Ramos (cell line): ENCODE measurements at regions not wholly inside any gene's neighbourhood (a gene's known extent, or its start where the extent isn't known, plus 50 kb on each side); places are given as distances from the start of the nearest gene placed in this dataset.
"Not testable (repeated sequence)": the region's sequence is repeated elsewhere in the genome, so short reads cannot be mapped to it uniquely, and the experiment has no call there.

ENCODE experiments used
- in situ Hi-C: fragments of 300-500 bp; cut with MboI; formaldehyde crosslinking; loops from one replicate; pipeline ENCODE4 v1.14.3; 2022; ENCODE audit warnings: low sequenced_read_pairs; ENCODE audit not compliant: unreplicated experiment

GRCh38 chr5:40453689-40454088 is 226.0 kb upstream of the PTGER4 start:
- in situ Hi-C loops, result no loop called here

DNA sequence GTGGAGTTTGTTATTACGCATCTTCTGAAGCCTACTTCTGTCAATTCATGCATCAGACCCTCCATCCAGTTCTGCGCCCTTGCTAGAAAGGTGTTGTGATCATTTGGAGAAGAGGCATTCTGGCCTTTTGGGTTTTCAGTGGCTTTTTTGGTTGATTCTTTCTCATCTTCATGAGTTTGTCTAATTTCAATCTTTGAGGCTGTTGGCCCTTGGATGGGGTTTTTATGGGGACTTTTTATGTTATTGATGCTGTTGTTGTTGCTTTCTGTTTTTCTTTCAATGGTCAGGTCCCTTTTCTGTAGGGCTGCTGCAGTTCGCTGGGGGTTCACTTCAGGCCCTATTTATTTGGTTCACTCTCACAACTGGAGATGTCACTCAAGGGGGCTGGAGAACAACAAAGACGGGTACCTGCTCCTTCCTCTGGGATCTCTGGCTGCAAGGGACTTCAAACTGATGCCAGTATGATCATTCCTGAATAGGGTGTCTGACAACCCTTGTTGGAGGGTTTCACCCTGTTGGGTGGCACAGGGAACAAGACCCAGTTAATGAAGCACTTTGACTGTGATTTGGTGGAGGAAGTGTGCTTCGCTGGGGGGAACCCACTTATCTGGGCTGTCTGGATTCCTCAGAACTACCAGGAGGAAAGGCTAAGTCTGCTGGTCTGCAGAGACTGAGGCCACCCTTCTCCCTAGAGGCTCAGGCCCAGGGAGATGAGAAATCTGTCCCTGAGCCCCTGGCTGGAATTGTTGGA is 226.7 kb upstream of the PTGER4 start:
- in situ Hi-C loops, result no loop called here

- in situ Hi-C loops, result no loop called here
These were observed 232.3 kb upstream of the PTGER4 start for GRCh38 chr5:40447438-40447837.

DNA sequence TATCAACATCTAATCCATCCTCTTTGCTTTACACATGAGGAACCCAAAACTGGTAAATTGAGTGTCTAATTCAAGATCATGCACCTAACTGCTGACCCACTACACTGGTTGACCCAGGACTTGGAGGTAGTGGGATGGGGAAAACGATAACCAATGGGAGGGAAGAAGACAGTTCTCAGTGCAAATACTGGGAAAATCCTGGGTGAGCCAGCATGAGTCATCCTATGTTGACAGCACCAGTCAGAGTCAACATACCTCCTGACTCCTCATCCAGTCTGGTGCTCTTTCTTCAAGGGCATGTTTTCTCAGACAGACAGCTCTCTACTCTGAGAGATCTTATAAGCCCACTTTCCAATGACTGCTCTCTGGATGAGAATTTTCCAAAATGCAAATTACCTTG is 232.8 kb upstream of the PTGER4 start:
- in situ Hi-C loops, result no loop called here

DNA sequence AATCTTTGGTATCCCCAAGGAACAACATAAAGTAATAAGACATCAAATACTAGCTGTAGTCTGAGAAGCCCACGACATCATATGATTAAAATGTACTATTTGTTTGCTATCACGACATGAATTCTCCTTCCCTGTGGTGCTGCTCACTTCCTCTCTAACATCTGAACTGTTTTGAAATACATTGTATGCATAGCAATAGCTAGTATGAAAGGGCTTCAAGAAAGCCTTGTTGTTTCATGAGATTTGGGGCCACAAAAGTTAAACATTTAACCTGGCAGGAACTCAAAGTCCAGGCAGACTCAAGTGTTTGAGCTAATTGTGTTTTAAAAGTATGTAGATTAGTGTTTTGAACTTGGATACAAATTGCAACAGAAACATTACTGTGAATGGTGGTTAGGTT is 237.4 kb upstream of the PTGER4 start:
- in situ Hi-C loops, result no loop called here

GRCh38 chr5:40441733-40442132 is 238.0 kb upstream of the PTGER4 start:
- in situ Hi-C loops, result no loop called here

DNA sequence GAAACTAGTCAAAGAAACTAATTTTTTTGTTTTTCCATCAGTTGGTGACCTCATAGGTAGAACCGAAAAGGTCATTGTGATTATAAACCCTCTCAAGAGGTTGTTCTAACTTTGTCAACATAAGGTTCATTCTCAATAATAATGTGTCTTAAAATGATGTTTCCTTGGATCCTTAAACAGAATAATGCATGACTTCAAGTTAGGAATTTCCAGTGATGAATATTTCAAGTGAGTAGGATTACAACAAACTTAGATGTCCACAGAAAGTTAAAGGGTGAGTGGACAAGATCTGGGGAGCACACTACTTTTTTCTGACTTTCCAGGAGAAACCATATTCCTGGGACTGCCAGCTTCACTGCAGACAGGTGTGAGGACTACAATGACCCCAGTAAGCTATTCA is 239.0 kb upstream of the PTGER4 start:
- in situ Hi-C loops, result no loop called here

DNA sequence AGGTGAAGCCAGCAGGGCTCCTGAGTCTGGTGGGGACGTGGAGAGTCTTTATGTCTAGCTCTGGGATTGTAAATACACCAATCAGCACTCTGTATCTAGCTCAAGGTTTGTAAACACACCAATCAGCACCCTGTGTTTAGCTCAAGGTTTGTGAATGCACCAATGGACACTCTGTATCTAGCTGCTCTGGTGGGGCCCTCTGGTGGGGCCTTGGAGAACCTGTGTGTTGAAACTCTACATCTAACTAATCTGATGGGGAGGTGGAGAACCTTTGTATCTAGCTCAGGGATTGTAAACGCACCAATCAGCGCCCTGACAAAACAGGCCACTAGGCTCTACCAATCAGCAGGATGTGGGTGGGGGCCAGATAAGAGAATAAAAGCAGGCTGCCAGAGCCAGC is 240.6 kb upstream of the PTGER4 start:
- in situ Hi-C loops, result not testable (repeated sequence)

GRCh38 chr5:40438646-40439045 is 241.1 kb upstream of the PTGER4 start:
- in situ Hi-C loops, result not testable (repeated sequence)

- in situ Hi-C loops, result no loop called here
These were observed 242.3 kb upstream of the PTGER4 start for GRCh38 chr5:40437452-40437861.

- in situ Hi-C loops, result no loop called here
These were observed 243.0 kb upstream of the PTGER4 start for GRCh38 chr5:40436535-40437237.

DNA sequence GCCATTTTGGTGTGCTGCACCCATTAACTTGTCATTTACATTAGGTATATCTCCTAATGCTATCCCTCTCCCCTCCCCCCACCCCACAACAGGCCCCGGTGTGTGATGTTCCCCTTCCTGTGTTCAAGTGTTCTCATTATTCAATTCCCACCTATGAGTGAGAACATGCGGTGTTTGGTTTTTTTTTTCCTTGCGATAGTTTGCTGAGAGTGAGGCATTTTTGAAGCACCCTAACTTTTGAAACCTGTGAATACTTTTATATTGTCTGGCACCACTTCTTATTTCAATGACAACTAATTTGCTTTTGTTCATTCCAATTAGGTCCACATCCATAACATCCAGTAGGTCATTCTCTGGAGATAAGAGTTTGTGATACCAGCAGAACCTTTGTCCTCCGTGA is 244.0 kb upstream of the PTGER4 start:
- in situ Hi-C loops, result not testable (repeated sequence)

DNA sequence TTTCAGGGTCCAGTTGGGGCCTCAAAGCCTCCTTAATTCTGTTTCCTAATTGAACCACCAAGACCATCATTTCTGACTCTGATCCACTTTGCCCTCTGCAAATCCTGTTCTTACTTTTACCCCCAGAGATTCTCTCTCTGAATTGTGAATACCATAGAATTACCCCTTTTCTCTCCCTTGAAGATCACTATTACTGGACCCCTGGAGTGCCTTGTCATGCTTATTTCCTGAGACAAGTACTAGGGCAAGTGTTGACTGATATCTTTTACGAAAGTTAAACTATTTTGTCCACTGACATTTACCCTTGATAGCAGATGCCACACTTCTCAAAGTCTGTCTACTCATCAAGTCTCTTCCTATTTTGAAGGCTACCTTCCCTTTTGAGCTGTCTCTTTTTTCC is 246.9 kb upstream of the PTGER4 start:
- in situ Hi-C loops, result no loop called here

- in situ Hi-C loops, result no loop called here
These were observed 248.0 kb upstream of the PTGER4 start for GRCh38 chr5:40431734-40432133.

DNA sequence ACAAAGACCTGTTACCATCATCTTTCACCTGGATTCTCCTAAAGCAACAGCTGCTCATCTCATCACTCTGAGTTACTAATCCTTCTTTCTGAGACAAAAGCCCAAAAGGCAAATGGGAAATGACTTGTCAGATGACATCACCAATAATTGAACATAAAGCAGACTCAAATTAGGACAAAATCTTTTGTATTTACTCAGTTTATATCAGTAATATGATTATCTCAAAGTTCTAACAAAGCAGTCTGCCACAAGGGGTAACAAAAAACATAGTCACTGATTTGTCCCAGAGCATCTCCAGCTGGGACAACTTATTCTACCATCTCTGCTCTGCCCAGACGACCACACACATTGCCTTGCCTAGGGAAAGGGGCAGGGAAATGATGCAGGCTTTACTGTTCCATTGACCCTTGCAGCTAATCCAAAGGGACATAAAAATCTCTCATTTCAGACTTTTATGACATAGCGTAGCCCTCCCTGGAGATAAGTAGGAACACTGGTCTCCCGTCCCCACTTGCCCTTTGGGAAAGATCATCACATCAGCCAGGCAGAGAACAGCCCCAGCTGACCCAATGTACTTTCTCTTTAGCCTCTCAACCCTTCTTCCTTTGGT is 249.5 kb upstream of the PTGER4 start:
- in situ Hi-C loops, result no loop called here

GRCh38 chr5:40429258-40430100 is 250.2 kb upstream of the PTGER4 start:
- in situ Hi-C loops, result no loop called here

DNA sequence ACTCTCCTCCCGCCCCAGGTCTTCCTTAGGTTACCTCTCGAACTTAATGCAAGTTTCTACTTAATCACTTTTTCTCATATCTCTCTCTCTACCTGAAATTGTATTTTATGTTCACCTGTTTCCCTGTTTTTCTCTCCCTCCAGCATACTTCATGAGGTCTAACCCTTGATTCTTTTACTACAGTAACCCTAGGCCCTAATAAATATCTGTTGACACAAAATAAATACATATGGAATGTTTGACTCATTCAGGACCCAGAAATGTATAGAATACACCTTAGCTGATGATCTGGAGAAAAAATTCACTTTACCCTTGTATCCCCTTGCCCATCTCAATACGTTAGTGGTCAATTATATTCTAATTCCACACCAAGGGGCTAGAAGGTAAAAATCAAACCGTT is 250.9 kb upstream of the PTGER4 start:
- in situ Hi-C loops, result no loop called here

DNA sequence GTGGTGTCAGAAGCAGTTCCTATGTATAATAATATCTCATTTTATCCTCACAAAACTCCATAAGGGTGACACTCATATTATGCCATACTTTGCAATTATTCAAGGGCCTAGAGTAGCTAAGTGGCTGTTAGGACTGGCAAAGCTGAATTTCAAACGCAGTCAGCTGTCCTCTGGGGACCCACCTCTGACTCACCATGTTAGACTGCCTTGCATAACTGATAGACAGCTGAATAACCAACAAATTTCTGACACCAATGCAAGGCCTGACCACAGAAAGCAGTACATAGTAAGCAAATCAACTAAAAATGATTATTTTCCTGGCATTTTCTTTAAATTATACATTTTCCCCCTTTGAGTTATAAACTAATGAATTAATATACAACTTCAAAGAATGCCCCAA is 251.6 kb upstream of the PTGER4 start:
- in situ Hi-C loops, result no loop called here

GRCh38 chr5:40417046-40417810 is 262.5 kb upstream of the PTGER4 start:
- in situ Hi-C loops, result not testable (repeated sequence)

DNA sequence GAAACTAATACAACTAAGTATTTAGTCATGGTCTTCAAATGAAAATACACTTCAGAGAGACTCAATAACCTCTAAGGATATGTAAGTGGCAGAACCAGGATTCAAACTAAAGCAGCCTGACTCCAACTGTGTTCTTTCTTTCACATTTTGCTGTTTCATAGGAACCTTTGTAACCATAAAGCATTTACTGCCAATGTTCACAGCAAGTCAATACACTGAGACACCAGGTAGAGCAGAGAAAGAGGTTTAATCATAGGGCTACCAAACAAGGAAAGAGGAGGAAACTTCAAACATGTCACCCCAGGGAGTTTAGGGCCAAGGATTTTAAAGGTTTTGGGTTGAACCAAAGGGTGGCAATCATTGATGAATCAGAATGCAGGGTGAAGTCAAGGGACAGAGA is 263.1 kb upstream of the PTGER4 start:
- in situ Hi-C loops, result no loop called here
